DOHH2 (cell line): ENCODE measurements at regions not wholly inside any gene's neighbourhood (a gene's known extent, or its start where the extent isn't known, plus 50 kb on each side); places are given as distances from the start of the nearest gene placed in this dataset.

Source experiments
- CTCF ChIP-seq: fragments of 200-600 bp; sonication (generic); IDR thresholded peaks from one replicate; pipeline ENCODE4 v1.5.1; 2014; ENCODE audit warnings: antibody characterized with exemption, mild to moderate bottlenecking, low read depth, low read length; ENCODE audit not compliant: poor library complexity, severe bottlenecking
- EZH2phosphoT487 ChIP-seq: fragments of 200-600 bp; sonication (generic); IDR thresholded peaks from 2 replicates; pipeline ENCODE4 v1.6.1; 2017; ENCODE audit warnings: borderline replicate concordance, mild to moderate bottlenecking, antibody characterized with exemption, low read length, moderate library complexity, mixed read lengths

- TF ChIP-seq CTCF (no peak), EZH2phosphoT487 (no peak)
Observed at GRCh38 chr5:40137223-40137622, 542.5 kb upstream of the PTGER4 start.
